ENCODE measurements at regions not wholly inside any gene's neighbourhood (a gene's known extent, or its start where the extent isn't known, plus 50 kb on each side); places are given as distances from the start of the nearest gene placed in this dataset.
"Not testable (repeated sequence)": the region's sequence is repeated elsewhere in the genome, so short reads cannot be mapped to it uniquely, and the experiment has no call there.

DNA sequence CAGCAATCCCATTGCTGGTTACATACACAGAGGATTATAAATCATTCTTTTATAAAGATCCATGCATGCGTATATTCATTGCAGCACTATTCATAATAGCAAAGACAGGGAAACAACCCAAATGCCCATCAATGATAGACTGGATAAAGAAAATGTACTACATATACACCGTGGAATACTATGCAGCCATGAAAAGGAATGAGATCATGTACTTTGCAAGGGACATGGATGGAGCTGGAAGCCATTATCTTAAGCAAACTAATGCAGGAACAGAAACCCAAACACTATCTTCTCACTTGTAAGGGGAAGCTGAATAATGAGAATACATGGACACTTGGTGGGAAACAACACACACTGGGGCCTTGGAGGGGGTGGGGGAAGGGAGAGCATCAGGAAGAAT, 529.7 kb downstream of the TBC1D32 start:
- DNase-seq (ENCODE audit: low spot score): no peak

- no peak for DNase-seq (ENCODE audit: low spot score)
Observed at GRCh38 chr6:120786682-120787081, 547.6 kb downstream of the TBC1D32 start.

GRCh38 chr6:120786256-120786655, 548.0 kb downstream of the TBC1D32 start:
- DNase-seq (ENCODE audit: low spot score): no peak

- DNase-seq (ENCODE audit: low spot score): no peak
Observed at GRCh38 chr6:120785459-120786086, 548.7 kb downstream of the TBC1D32 start.

DNA sequence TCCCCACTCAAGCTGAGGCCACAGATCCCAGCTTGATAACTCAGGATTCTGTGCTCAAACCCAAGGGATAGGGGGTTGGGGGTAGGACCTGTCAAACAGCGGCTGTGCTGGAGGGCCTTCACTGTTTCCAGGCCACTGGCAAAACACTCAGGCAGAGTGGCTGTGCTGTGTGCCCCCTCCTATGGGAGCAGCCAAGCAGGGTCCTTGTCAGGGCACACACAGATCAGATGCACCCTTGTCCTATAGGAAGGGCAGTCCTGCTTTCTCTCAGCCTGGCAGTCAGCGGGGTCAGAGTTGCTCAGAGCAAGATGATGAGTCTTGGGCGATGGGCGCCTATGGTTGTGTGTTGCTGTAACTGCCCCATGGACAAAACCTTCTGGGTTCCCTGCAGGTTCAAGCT, 554.8 kb downstream of the TBC1D32 start:
- no peak for DNase-seq (ENCODE audit: low spot score)

DNA sequence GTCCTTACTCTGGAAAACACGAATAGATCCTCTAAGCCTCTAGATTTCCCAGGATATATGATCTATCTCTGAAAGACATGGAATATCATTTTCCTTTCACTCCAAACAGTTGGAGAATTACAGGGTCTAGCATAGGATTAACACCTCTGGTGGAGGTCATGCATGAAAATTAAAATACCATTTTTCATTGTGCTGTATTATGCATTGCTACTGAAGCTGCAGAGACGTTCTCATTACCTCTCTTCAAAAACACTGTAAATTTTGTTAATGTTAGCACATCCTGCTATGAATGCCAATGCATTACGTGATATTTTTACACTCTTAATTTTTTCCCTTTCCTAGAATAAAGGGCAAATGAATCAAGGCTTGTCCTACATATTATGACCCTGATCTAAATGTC, 558.6 kb downstream of the TBC1D32 start:
- DNase-seq (ENCODE audit: low spot score): no peak

GRCh38 chr6:120774275-120774674, 560.0 kb downstream of the TBC1D32 start:
- DNase-seq (ENCODE audit: low spot score): no peak

DNA sequence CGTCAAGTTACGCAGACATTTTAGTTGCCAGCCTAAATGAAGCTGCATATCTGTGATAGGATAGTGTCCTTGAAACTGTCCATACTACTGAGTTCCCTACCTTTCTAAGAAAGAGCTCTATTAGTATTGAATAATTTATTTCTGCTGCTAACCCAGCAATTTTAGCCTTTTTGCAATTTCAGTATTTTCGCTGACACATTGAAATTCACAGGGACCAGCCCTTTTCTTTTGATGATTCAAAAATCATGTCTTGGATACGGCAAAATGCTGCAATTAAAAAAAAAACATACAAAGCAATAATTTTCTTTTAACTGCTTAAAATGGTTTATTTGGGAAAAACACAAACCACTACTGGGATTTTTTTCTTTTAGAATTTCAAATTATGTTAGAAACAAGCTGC, 563.3 kb downstream of the TBC1D32 start:
- DNase-seq (ENCODE audit: low spot score): no peak

DNA sequence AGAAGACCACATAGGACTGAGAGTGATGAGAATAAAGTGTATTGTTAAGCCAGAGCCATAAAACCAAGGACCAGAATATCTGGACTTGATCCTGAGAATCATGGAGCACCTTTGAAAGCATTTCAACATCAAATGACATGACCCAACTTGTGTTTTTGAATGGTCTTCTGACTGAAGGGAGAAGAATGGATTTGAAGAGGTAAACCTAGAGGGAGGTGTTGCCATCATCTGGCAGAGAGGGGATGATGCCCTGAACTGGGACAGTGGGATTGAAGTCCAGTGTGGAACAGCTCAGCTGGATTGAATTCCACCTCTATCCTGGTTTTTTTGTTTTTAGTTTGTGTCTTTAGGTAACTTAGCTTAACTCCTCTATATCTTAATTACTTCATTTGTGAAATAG, 570.0 kb downstream of the TBC1D32 start:
- no peak for DNase-seq (ENCODE audit: low spot score)

DNA sequence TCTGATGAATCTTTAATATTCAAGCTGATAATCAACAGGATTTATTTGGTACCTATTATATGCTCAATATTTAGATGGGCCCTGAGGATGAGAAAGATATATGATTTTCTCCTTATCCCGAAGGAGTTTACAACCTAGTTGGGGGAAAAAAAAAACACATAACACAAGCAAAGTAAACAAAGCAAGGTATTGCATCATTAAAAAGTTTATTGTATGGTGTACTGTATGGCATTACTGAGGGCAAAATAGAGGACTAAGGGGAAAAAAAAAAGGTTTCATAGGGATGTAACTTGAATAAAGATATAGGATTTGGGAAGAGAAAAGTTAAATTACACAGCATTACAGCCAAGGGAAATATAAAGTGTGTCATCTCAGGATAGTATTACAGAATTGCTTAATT, 574.7 kb downstream of the TBC1D32 start:
- DNase-seq (ENCODE audit: low spot score): no peak

- DNase-seq (ENCODE audit: low spot score): not testable (repeated sequence)
Observed at GRCh38 chr6:120748574-120748973, 585.7 kb downstream of the TBC1D32 start.

- no peak for DNase-seq (ENCODE audit: low spot score)
Observed at GRCh38 chr6:120736740-120737139, 597.5 kb downstream of the TBC1D32 start.

DNA sequence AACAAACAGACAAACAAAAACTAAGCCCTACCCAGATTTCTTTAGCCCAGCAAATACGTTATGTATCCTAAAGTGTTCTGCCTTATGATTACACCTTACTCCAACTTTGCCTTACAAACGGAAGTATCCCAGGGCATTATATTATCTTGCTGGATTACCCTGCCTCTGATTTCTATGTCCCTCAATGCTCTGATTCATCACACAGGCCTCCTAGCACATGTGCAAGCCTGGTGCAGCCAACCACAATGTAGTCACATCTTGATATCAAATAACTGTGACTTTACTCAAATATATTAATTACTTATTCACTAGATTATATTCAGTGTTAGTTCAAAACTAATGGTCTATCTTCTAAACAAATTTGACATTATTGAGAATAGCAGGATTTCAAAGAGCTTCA, 598.6 kb downstream of the TBC1D32 start:
- DNase-seq (ENCODE audit: low spot score): no peak

- no peak for DNase-seq (ENCODE audit: low spot score)
Observed at GRCh38 chr6:120711255-120711654, 623.0 kb downstream of the TBC1D32 start.

DNA sequence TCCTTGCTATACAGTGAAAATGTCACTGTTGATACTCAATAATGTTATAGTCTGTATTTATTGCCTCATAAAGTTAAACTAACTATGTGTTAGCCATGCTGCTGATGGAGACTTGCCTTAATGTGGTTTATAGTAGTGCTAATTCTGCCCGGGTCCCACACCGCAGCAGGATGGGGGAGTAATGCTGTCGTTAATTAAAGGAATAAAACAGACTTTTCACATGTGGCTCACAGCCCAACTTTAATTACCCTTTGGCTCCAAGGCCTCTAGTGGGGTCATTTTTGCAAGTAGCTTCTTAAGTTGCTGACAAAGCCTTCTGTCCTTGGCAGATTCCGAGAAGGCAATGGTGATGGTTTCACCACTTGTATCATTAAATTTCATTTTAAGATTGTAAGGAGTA, 634.3 kb downstream of the TBC1D32 start:
- no peak for DNase-seq (ENCODE audit: low spot score)

DNA sequence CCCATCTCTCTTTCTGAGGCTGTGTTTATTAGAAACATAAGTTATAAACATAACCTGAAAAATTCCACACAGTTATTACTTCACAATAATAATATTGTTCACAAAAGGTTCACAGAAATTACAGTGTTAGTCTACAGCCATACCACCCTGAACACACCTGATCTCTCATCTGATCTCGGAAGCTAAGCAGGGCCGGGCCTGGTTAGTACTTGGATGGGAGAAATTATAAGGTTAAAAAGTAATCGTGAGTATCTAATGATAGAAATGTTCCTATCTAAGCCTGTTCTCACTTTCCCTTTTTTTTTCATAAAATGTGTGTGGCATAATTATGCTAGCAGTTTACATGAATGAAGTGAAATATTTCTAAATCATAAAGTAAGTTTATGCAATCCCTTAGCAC, 647.8 kb downstream of the TBC1D32 start:
- no peak for DNase-seq (ENCODE audit: low spot score)

DNA sequence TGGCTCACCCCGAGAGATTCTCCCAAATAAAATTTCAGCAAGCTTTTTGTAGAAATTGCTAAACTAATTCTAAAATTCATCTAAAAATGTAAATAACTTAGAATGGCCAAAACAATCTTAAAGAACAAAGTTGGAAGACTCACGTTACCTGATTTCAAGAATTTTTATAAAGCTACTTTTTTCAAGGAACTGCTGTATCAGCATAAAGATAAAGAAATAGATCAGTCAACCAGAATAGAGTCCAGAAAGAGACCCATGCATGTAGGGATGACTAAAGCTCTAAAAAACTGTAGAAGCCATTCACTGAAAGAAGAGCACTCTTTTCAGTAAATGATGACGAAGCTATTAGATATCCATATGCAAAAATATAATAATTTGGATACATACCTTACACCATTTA, 652.1 kb downstream of the TBC1D32 start:
- no peak for DNase-seq (ENCODE audit: low spot score)

- no peak for DNase-seq (ENCODE audit: low spot score)
Observed at GRCh38 chr6:120681204-120681603, 653.1 kb downstream of the TBC1D32 start.

DNA sequence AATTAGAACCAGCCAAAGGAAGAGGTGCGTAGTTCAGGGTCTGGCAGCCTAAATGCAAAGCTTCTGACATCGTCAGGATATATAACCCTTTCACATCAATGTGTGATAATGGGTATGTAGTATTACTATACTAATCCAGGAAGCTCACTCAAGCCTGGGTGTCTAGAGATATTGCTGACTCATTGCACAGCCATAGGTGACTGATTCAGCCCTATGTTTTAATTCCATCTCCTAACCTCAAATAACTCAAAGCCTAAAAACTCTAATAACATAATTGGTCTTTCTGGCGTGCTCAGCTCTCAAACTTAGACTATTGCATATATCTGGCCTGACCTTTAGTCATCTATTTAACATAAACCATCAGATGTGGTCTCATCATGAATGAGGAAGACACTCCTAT, 658.4 kb downstream of the TBC1D32 start:
- no peak for DNase-seq (ENCODE audit: low spot score)

GRCh38 chr6:120671519-120671918, 662.8 kb downstream of the TBC1D32 start:
- no peak for DNase-seq (ENCODE audit: low spot score)

- DNase-seq (ENCODE audit: low spot score): no peak
Observed at GRCh38 chr6:120652506-120652905, 681.8 kb downstream of the TBC1D32 start.

DNA sequence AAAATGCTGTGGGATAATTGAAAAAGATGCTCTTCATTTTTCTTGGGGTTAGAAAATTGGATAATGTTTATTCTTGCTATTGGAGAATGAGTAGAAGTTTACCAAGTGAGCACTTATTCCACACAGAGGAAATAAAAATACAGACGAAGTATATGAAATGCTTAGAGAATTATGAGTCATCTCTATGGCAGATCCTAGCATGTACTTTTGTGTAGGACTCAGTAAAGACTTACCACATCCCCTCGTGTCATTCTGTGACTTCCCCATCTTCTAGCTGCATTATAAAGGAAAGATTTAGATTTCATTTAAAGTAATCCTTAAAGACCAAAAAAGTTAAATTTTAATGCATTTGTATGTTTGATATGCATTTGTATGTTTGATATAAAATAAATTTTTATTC, 685.6 kb downstream of the TBC1D32 start:
- no peak for DNase-seq (ENCODE audit: low spot score)

- DNase-seq (ENCODE audit: low spot score): no peak
Observed at GRCh38 chr6:120646101-120646500, 688.2 kb downstream of the TBC1D32 start.

DNA sequence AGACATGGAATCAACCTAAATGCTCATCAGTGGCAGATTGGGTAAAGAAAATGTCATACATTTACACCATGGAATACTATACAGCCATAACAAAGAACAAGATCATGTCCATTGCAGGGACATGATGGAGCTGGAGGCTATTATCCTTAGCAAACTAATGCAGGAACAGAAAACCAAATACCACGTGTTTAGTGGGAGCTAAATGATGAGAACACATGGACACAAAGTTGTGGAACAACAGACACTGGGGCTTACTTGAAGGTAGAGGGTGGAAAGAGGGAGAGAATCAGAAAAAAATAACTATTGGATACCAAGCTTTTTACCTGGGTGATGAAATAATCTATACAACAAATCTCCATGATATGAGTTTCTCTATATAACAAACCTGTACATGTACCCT, 701.3 kb downstream of the TBC1D32 start:
- no peak for DNase-seq (ENCODE audit: low spot score)

DNA sequence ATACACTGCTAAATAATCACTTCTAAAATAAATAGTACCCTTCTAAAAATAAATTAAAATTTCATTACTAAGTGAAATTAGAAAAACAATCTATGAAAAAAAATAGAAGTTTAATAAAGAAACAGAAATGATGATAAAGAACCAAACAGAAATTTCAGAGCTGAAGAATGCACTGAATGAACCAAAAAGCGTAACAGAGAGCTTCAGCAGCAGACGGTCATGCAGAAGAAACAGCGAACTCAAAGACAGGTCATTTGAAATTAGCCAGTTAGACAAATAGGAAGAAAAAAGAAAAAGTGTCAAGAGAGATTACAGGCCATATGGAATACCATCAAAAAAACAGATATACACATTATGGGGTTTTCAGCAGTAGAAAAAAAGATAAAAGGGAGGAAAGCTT, 706.7 kb downstream of the TBC1D32 start:
- no peak for DNase-seq (ENCODE audit: low spot score)
